GM12878 (cell line): ENCODE measurements at regions not wholly inside any gene's neighbourhood (a gene's known extent, or its start where the extent isn't known, plus 50 kb on each side); places are given as distances from the start of the nearest gene placed in this dataset.

Source experiments
- ATAC-seq: fragments of 200-7000 bp; cut with Tn5 transposase; 3 replicates; pipeline ENCODE4 v1.9.1; 2020; ENCODE audit warnings: mild to moderate bottlenecking, moderate library complexity
- BruUV-seq: library from RNA; stranded (reverse); fragments of 400-500 nt; replicated peaks from 2 replicates; lab custom pipeline; 2021; lab: Mats Ljungman, UMichigan
- CTCF ChIA-PET: fragments of 300-600 bp; sonication (Branson Sonifier 250); formaldehyde crosslinking; extraction: SDS; loops from one replicate; lab custom pipeline; 2021; ENCODE audit warnings: inconsistent platforms; lab: Yijun Ruan, JAX
- POLR2A ChIA-PET: fragments of 350-600 bp; formaldehyde crosslinking; extraction: SDS; loops from one replicate; lab custom pipeline; 2021; ENCODE audit warnings: inconsistent platforms; lab: Charles Lee
- RAD21 ChIA-PET: fragments of 300-600 bp; sonication (Branson Sonifier 250); formaldehyde crosslinking; loops from one replicate; lab custom pipeline; 2023; ENCODE audit warnings: antibody characterized with exemption; ENCODE audit not compliant: unreplicated experiment; lab: Charles Lee
- SMC1A ChIA-PET: fragments of 300-600 bp; sonication (Branson Sonifier 250); formaldehyde crosslinking; loops from one replicate; lab custom pipeline; 2023; ENCODE audit not compliant: unreplicated experiment, uncharacterized antibody; lab: Charles Lee
- DNase-seq: peaks from one replicate; pipeline ENCODE4 v3.0.0-alpha.2; 2011; ENCODE audit warnings: low read depth, low spot score
- FAIRE-seq: peaks from 3 replicates; lab custom pipeline; 2011; peaks lifted over from hg19 to GRCh38; lab: Jason Lieb, UNC
- H2AFZ ChIP-seq: 2 replicates; pipeline ENCODE4 v1.6.0; 2011; ENCODE audit warnings: low read depth, low read length, control low read depth; ENCODE audit not compliant: control insufficient read depth
- H3K27ac ChIP-seq: 2 replicates; pipeline ENCODE4 v1.5.1; 2011; ENCODE audit warnings: control low read depth; ENCODE audit not compliant: control insufficient read depth, insufficient read depth
- H3K27me3 ChIP-seq, 2 experiments: replicated peaks in 1 of 2; 2 replicates each; pipeline versions ENCODE4 v1.6.0 to v1.6.1; 2011; ENCODE audit warnings: low read length in 1 of 2; ENCODE audit not compliant: control insufficient read depth in 2 of 2, insufficient read depth in 2 of 2
- H3K36me3 ChIP-seq, 2 experiments: 2 replicates each; pipeline ENCODE4 v1.5.1; 2011; ENCODE audit warnings: low read length in 1 of 2; ENCODE audit not compliant: control insufficient read depth in 2 of 2, insufficient read depth in 2 of 2
- H3K4me1 ChIP-seq: 2 replicates; pipeline ENCODE4 v1.6.1; 2011; ENCODE audit warnings: mild to moderate bottlenecking, low read length, moderate library complexity, mixed read lengths; ENCODE audit not compliant: control insufficient read depth, insufficient read depth
- H3K4me2 ChIP-seq: 2 replicates; pipeline ENCODE4 v1.6.0; 2011; ENCODE audit warnings: control low read depth; ENCODE audit not compliant: control insufficient read depth, insufficient read depth
- H3K4me3 ChIP-seq: fragments of 200-600 bp; sonication (generic); 2 replicates; pipeline ENCODE4 v1.5.1; 2016
- H3K79me2 ChIP-seq: 2 replicates; pipeline ENCODE4 v1.6.0; 2011; ENCODE audit warnings: low read length; ENCODE audit not compliant: control insufficient read depth, insufficient read depth
- H3K9ac ChIP-seq: 2 replicates; pipeline ENCODE4 v1.8.0; 2011; ENCODE audit warnings: low read length, control low read depth, mixed read lengths; ENCODE audit not compliant: control insufficient read depth, insufficient read depth
- H3K9me3 ChIP-seq: replicated peaks from 3 replicates; pipeline ENCODE4 v1.5.1; 2011; ENCODE audit warnings: mild to moderate bottlenecking, low read length; ENCODE audit not compliant: control insufficient read depth, insufficient read depth
- H4K20me1 ChIP-seq: 2 replicates; pipeline ENCODE4 v1.6.0; 2011; ENCODE audit not compliant: control insufficient read depth, insufficient read depth
- FOXM1 ChIP-seq: IDR thresholded peaks from 2 replicates; pipeline ENCODE4 v1.6.1; 2012; ENCODE audit warnings: low read depth, mild to moderate bottlenecking, inconsistent platforms, low read length, moderate library complexity
- POLR2AphosphoS2 ChIP-seq: IDR thresholded peaks from 2 replicates; pipeline ENCODE4 v1.6.1; 2011; ENCODE audit warnings: low read depth, mild to moderate bottlenecking, low read length, improper control_type of control experiment, moderate library complexity
- SMARCA5 ChIP-seq: fragments of 450-650 bp; IDR thresholded peaks from 2 replicates; pipeline ENCODE4 v1.6.1; 2017; ENCODE audit warnings: mild to moderate bottlenecking
- WGBS: methylation state at CpG from one replicate; pipeline ENCODE4 v1.1.6; 2016; ENCODE audit warnings: low lambda C conversion rate; ENCODE audit not compliant: insufficient replicate concordance, insufficient coverage; ENCODE audit errors: missing lambda C conversion rate; 5-methylcytosine and 5-hydroxymethylcytosine counted together
- in situ Hi-C: fragments of 300-500 bp; cut with MboI; formaldehyde crosslinking; loops from 9 replicates; pipeline ENCODE4 v1.14.3; 2018; ENCODE audit warnings: mixed read lengths
- intact Hi-C: fragments of 100-400 bp; cut with micrococcal nuclease; formaldehyde crosslinking; loops from one replicate; pipeline ENCODE4 v1.14.2; 2022; ENCODE audit not compliant: unreplicated experiment
- TF ChIP-seq, protein P1 (sequence below): IDR thresholded peaks from 2 replicates; pipeline ENCODE4 v1.6.1; 2011; ENCODE audit warnings: borderline replicate concordance, low read depth, mild to moderate bottlenecking, moderate library complexity, low read length; ENCODE audit not compliant: insufficient read depth, poor library complexity, severe bottlenecking
- TF ChIP-seq, protein P2 (sequence below): IDR thresholded peaks from 2 replicates; pipeline ENCODE4 v1.6.1; 2012; ENCODE audit warnings: low read depth, low read length, improper control_type of control experiment
- TF ChIP-seq, protein P3 (sequence below): fragments of 450-650 bp; IDR thresholded peaks from 2 replicates; pipeline ENCODE4 v1.6.1; 2018; ENCODE audit warnings: borderline replicate concordance, mild to moderate bottlenecking; ENCODE audit not compliant: partially characterized antibody

DNA sequence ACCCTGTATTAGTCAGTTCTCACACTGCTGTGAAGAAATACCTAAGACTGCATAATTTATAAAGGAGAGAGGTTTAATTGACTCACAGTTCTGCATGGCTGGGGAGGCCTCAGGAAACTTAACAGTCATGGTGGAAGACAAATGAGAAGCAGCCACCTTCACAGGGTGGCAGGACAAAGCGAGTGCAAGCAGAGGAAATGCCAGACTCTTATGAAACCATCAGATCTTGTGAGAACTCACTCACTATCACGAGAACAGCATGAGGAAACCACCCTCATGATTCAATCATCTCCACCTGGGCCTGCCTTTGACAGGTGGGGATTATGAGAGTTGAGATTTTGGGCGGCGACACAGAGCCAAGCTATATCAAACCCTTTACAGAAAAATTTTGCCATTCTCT is 722.4 kb downstream of the RAB28 start (continued):
- TF ChIP-seq, protein P1, sequence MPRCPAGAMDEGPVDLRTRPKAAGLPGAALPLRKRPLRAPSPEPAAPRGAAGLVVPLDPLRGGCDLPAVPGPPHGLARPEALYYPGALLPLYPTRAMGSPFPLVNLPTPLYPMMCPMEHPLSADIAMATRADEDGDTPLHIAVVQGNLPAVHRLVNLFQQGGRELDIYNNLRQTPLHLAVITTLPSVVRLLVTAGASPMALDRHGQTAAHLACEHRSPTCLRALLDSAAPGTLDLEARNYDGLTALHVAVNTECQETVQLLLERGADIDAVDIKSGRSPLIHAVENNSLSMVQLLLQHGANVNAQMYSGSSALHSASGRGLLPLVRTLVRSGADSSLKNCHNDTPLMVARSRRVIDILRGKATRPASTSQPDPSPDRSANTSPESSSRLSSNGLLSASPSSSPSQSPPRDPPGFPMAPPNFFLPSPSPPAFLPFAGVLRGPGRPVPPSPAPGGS = no peak

DNA sequence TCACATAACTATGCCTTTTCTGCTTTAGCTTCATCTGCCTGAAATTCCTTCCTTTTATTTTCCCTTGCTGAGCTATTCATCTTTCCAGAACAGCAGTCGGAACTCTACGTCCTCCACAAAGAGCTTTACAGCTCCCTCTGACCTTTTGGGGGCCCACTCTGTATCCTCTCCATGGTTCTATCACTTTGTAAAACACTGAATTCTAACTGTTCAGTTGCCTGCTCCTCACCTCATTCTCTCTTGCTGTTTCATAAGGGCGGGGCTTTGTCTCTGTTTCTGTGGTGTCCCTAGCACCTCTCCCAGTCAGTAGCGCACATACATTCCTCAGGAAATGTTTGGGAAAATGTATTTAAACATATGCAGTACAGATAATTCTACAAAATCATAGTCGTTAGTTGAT is 737.0 kb downstream of the RAB28 start:
- CTCF ChIA-PET = no interaction called here
- Histone ChIP-seq H3K4me2 (no peak overlapping the region), H3K79me2 (no peaks in the 10 kb centered on the region), H3K4me1 (no peaks in the 10 kb centered on the region), H3K36me3 (no peaks in the 10 kb centered on the region), H2AFZ (no peak overlapping the region), H3K9me3 (no peaks in the 10 kb centered on the region)
- intact Hi-C loops = no loop called here
- RAD21 ChIA-PET = no interaction called here
- POLR2A ChIA-PET = no interaction called here
- no TSS peak for BruUV-seq
- no peak for FAIRE-seq
- 8% methylated on average over 5 of the region's 5 CpGs for WGBS
- no peak for DNase-seq
- TF ChIP-seq, protein P2, sequence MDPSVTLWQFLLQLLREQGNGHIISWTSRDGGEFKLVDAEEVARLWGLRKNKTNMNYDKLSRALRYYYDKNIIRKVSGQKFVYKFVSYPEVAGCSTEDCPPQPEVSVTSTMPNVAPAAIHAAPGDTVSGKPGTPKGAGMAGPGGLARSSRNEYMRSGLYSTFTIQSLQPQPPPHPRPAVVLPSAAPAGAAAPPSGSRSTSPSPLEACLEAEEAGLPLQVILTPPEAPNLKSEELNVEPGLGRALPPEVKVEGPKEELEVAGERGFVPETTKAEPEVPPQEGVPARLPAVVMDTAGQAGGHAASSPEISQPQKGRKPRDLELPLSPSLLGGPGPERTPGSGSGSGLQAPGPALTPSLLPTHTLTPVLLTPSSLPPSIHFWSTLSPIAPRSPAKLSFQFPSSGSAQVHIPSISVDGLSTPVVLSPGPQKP = no peak
- TF ChIP-seq FOXM1 (no peak), POLR2AphosphoS2 (no peak), SMARCA5 (no peak)
- TF ChIP-seq, protein P3, sequence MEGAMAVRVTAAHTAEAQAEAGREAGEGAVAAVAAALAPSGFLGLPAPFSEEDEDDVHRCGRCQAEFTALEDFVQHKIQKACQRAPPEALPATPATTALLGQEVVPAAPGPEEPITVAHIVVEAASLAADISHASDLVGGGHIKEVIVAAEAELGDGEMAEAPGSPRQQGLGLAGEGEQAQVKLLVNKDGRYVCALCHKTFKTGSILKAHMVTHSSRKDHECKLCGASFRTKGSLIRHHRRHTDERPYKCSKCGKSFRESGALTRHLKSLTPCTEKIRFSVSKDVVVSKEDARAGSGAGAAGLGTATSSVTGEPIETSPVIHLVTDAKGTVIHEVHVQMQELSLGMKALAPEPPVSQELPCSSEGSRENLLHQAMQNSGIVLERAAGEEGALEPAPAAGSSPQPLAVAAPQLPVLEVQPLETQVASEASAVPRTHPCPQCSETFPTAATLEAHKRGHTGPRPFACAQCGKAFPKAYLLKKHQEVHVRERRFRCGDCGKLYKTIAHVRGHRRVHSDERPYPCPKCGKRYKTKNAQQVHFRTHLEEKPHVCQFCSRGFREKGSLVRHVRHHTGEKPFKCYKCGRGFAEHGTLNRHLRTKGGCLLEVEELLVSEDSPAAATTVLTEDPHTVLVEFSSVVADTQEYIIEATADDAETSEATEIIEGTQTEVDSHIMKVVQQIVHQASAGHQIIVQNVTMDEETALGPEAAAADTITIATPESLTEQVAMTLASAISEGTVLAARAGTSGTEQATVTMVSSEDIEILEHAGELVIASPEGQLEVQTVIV = no peak
- TF ChIP-seq, all 136 proteins: peak for 0
- SMC1A ChIA-PET = no interaction called here
- ATAC-seq = no peak
- Histone ChIP-seq H3K9ac (no peak overlapping the region), H3K27me3 (no peaks in the 10 kb centered on the region), H4K20me1 (no peaks in the 10 kb centered on the region), H3K4me3 (no peak overlapping the region), H3K27ac (no peak overlapping the region)
- in situ Hi-C loops = no loop called here
